Endothelial cell of umbilical vein (primary cell): ENCODE measurements at regions not wholly inside any gene's neighbourhood (a gene's known extent, or its start where the extent isn't known, plus 50 kb on each side); places are given as distances from the start of the nearest gene placed in this dataset.

Experiments
- BruUV-seq: library from RNA; stranded (reverse); fragments of 400-500 nt; replicated peaks from 2 replicates; lab custom pipeline; 2021; lab: Mats Ljungman, UMichigan
- CTCF ChIA-PET: fragments of 300-600, 350-600 bp; sonication (Branson Sonifier 250); formaldehyde crosslinking; loops from one replicate; lab custom pipeline; 2021; ENCODE audit warnings: antibody characterized with exemption, inconsistent platforms; lab: Charles Lee
- POLR2A ChIA-PET: fragments of 300-600, 350-600 bp; sonication (Branson Sonifier 250); formaldehyde crosslinking; loops from one replicate; lab custom pipeline; 2021; ENCODE audit warnings: antibody characterized with exemption, inconsistent platforms; lab: Charles Lee
- DNase-seq: peaks from one replicate; pipeline ENCODE4 v3.0.0-alpha.2; 2011; ENCODE audit warnings: low read depth, low spot score
- FAIRE-seq: peaks from 2 replicates; lab custom pipeline; 2011; peaks lifted over from hg19 to GRCh38; lab: Jason Lieb, UNC
- H2AFZ ChIP-seq: 2 replicates; pipeline ENCODE4 v1.6.0; 2012; ENCODE audit warnings: low read depth, low read length, control low read depth, inconsistent platforms
- H3K27ac ChIP-seq: 2 replicates; pipeline ENCODE4 v1.5.1; 2011; ENCODE audit warnings: low read depth, mild to moderate bottlenecking, control low read depth, low read length, moderate library complexity; ENCODE audit not compliant: insufficient read depth
- H3K27me3 ChIP-seq, 2 experiments: 2 replicates each; pipeline versions ENCODE4 v1.6.0 to v1.6.1; 2011; ENCODE audit warnings: low read length in 2 of 2, mixed read lengths in 1 of 2; ENCODE audit not compliant: control insufficient read depth in 2 of 2, insufficient read depth in 2 of 2
- H3K36me3 ChIP-seq, 2 experiments: 2 replicates in 1 of 2; 3 replicates in 1 of 2; pipeline ENCODE4 v1.5.1; 2011; ENCODE audit warnings: low read length in 2 of 2, mild to moderate bottlenecking in 1 of 2, moderate library complexity in 1 of 2; ENCODE audit not compliant: control insufficient read depth in 2 of 2, insufficient read depth in 2 of 2; ENCODE audit errors: extremely low read depth in 1 of 2
- H3K4me1 ChIP-seq: 3 replicates; pipeline ENCODE4 v1.5.1; 2011; ENCODE audit warnings: mild to moderate bottlenecking, low read length; ENCODE audit not compliant: control insufficient read depth, insufficient read depth; ENCODE audit errors: extremely low read depth
- H3K4me2 ChIP-seq: 2 replicates; pipeline ENCODE4 v1.6.1; 2011; ENCODE audit warnings: low read length, control low read depth, mixed read lengths; ENCODE audit not compliant: insufficient read depth
- H3K4me3 ChIP-seq, 3 experiments: fragments of 200-600 bp in 1 of 3; sonication (generic), shearing (Covaris generic) in 1 of 3; replicated peaks in 1 of 3; 2 replicates each; pipeline ENCODE4 v1.5.1; 2011 to 2016; ENCODE audit warnings: control low read depth in 3 of 3, low read length in 3 of 3, mild to moderate bottlenecking in 2 of 3, inconsistent platforms in 1 of 3, low read depth in 1 of 3, moderate library complexity in 1 of 3; ENCODE audit not compliant: insufficient read depth in 1 of 3
- H3K79me2 ChIP-seq: 2 replicates; pipeline ENCODE4 v1.6.0; 2012; ENCODE audit warnings: low read length, inconsistent platforms; ENCODE audit not compliant: control insufficient read depth, insufficient read depth
- H3K9ac ChIP-seq: replicated peaks from 2 replicates; pipeline ENCODE3; 2011; ENCODE audit warnings: low read length, control low read depth; ENCODE audit not compliant: insufficient read depth; ENCODE audit errors: extremely low read depth
- H3K9me1 ChIP-seq: replicated peaks from 3 replicates; pipeline ENCODE4 v1.6.0; 2011; ENCODE audit warnings: mild to moderate bottlenecking, low read length; ENCODE audit not compliant: control insufficient read depth, insufficient read depth; ENCODE audit errors: extremely low read depth
- H3K9me3 ChIP-seq: replicated peaks from 2 replicates; pipeline ENCODE4 v1.5.1; 2012; ENCODE audit warnings: low read length, inconsistent platforms; ENCODE audit not compliant: control insufficient read depth, insufficient read depth
- H4K20me1 ChIP-seq: replicated peaks from 2 replicates; pipeline ENCODE3; 2011; ENCODE audit warnings: mild to moderate bottlenecking, low read length; ENCODE audit not compliant: control insufficient read depth, insufficient read depth; ENCODE audit errors: extremely low read depth
- EZH2 ChIP-seq: IDR thresholded peaks from 2 replicates; pipeline ENCODE4 v1.6.1; 2012; ENCODE audit warnings: borderline replicate concordance, low read depth, mild to moderate bottlenecking, moderate library complexity, low read length, inconsistent platforms; ENCODE audit not compliant: severe bottlenecking
- FOS ChIP-seq: IDR thresholded peaks from 2 replicates; pipeline ENCODE4 v1.6.1; 2011; ENCODE audit warnings: mild to moderate bottlenecking, low read length, moderate library complexity, borderline replicate concordance; ENCODE audit not compliant: insufficient read depth
- GATA2 ChIP-seq: IDR thresholded peaks from 2 replicates; pipeline ENCODE4 v1.7.0; 2011; ENCODE audit warnings: low read depth, mild to moderate bottlenecking, moderate library complexity, mixed read lengths, low read length; ENCODE audit not compliant: insufficient read length, insufficient read depth
- JUN ChIP-seq: IDR thresholded peaks from 2 replicates; pipeline ENCODE4 v1.6.1; 2011; ENCODE audit warnings: borderline replicate concordance, low read depth; ENCODE audit not compliant: insufficient read length, insufficient read depth
- MYC ChIP-seq: IDR thresholded peaks from one replicate; pipeline ENCODE4 v1.6.1; 2011; ENCODE audit warnings: mild to moderate bottlenecking, low read depth, low read length
- POLR2A ChIP-seq: IDR thresholded peaks from 2 replicates; pipeline ENCODE4 v1.6.1; 2012; ENCODE audit warnings: low read depth, mild to moderate bottlenecking, control low read depth, low read length
- POLR2AphosphoS5 ChIP-seq: IDR thresholded peaks from 2 replicates; pipeline ENCODE4 v1.6.1; 2012; ENCODE audit warnings: low read depth, mild to moderate bottlenecking, control low read depth, low read length, moderate library complexity; ENCODE audit not compliant: insufficient read depth
- dilution Hi-C: fragments of 300-500 bp; cut with MboI; formaldehyde crosslinking; loops from one replicate; pipeline ENCODE4 v1.15.0; 2019; ENCODE audit warnings: low sequenced_read_pairs; ENCODE audit not compliant: extremely low pct_ligation_motif_present
- intact Hi-C: fragments of 100-400 bp; cut with micrococcal nuclease; formaldehyde crosslinking; loops from one replicate; pipeline ENCODE4 v1.10.0; 2022
- TF ChIP-seq, protein P1 (sequence below), 2 donors: IDR thresholded peaks; 1 replicate in 1 of 2; 2 replicates in 1 of 2; pipeline ENCODE4 v1.5.1; 2011; ENCODE audit warnings: low read length in 2 of 2, mild to moderate bottlenecking in 2 of 2, moderate library complexity in 2 of 2, control low read depth in 1 of 2, inconsistent platforms in 1 of 2, low read depth in 1 of 2; ENCODE audit not compliant: insufficient read depth in 1 of 2; ENCODE audit errors: extremely low read depth in 1 of 2
- TF ChIP-seq, protein P2 (sequence below): IDR thresholded peaks from 2 replicates; pipeline ENCODE4 v1.6.1; 2011; ENCODE audit not compliant: insufficient read depth, insufficient read length

DNA sequence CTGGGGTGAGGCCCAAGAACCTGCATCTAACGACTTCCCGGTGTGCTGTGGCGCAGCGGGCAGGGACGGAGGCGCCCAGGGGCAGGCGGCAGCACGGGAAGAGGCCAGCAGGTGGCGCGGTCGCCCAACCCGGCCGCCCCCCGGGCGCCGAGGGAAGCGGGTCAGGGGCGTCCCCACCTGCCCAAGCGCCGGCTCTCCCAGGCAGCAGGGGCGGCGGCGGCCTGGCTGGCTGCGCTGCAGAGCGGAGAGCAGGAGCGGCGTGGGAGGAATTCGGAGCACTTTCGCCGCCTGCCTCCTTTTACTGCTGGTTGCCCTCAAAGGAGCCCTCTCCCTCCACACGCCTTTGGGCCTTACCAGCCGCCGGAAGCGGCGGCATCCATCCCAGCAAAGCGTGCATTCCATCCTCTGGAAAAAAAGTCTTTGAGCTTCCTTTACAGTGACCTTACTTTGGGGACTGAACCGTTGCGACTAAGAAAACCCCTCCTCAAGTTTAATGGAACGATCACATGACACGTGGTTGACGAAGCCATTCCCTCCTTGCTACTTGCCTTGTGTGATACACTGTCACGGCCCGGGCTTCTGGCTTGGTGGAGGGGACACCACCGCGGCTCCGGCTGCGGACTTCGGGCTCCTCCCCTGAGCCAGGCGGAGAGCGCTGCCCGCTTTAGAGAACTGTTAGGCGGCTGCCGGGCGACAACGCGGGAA, 106.8 kb upstream of the CLMP start:
- FAIRE-seq (peak; percentile 63), DNase-seq (peak; percentile 43)
- Histone ChIP-seq H3K79me2 (no peaks in the 10 kb centered on the region), H3K9me1 (no peaks in the 10 kb centered on the region), H3K4me3 (peak overlapping the region in 2 of 3 experiments; percentile 15 to 29), H3K36me3 (no peaks in the 10 kb centered on the region), H3K27me3 (peaks cover 4 to 6% of the 10 kb centered on the region in 2 experiments), H3K27ac (no peak overlapping the region), H3K9me3 (no peaks in the 10 kb centered on the region), H3K4me1 (peaks cover 17% of the 10 kb centered on the region), H4K20me1 (no peaks in the 10 kb centered on the region), H3K9ac (no peak overlapping the region), H2AFZ (peak overlapping the region; percentile 95), H3K4me2 (peak overlapping the region; percentile 82)
- ChIA-PET POLR2A (no interaction called here), CTCF (interaction anchor here (0.7 to 5.6 kb wide), 11 partner anchors 106 to 253 kb away, joined by 3 to 56 read pairs (median 6); no protein-coding TSS in a partner anchor)
- TF ChIP-seq, protein P1, sequence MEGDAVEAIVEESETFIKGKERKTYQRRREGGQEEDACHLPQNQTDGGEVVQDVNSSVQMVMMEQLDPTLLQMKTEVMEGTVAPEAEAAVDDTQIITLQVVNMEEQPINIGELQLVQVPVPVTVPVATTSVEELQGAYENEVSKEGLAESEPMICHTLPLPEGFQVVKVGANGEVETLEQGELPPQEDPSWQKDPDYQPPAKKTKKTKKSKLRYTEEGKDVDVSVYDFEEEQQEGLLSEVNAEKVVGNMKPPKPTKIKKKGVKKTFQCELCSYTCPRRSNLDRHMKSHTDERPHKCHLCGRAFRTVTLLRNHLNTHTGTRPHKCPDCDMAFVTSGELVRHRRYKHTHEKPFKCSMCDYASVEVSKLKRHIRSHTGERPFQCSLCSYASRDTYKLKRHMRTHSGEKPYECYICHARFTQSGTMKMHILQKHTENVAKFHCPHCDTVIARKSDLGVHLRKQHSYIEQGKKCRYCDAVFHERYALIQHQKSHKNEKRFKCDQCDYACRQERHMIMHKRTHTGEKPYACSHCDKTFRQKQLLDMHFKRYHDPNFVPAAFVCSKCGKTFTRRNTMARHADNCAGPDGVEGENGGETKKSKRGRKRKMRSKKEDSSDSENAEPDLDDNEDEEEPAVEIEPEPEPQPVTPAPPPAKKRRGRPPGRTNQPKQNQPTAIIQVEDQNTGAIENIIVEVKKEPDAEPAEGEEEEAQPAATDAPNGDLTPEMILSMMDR (IDR thresholded peaks at IDR 0.05; ENCODE audit: extremely low read depth in 1 of 2, insufficient read depth in 1 of 2, low read depth in 1 of 2, low read length in 2 of 2): peak; percentile 81 to 84
- TF ChIP-seq POLR2A: no peak
- TF ChIP-seq GATA2: no peak
- peak; percentile 12 for TF ChIP-seq EZH2
- TF ChIP-seq, protein P2, sequence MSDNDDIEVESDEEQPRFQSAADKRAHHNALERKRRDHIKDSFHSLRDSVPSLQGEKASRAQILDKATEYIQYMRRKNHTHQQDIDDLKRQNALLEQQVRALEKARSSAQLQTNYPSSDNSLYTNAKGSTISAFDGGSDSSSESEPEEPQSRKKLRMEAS: no peak
- TF ChIP-seq JUN: no peak
- TF ChIP-seq POLR2AphosphoS5: no peak
- no peak for TF ChIP-seq FOS
- no peak for TF ChIP-seq MYC
- intact Hi-C loops: loop anchor here (1.0 to 5.0 kb wide), 5 partner anchors 105 to 255 kb away; no protein-coding TSS in a partner anchor
- dilution Hi-C loops: loop anchor here (25.0 kb wide), 1 partner anchor 185 kb away; no protein-coding TSS in a partner anchor
- BruUV-seq: no TSS peak
